IMR-90 (cell line): ENCODE measurements at regions not wholly inside any gene's neighbourhood (a gene's known extent, or its start where the extent isn't known, plus 50 kb on each side); places are given as distances from the start of the nearest gene placed in this dataset.

Experiments used
- ATAC-seq: fragments of 200-7000 bp; cut with Tn5 transposase; 2 replicates; pipeline ENCODE4 v1.9.1; 2020; ENCODE audit warnings: low read depth, mild to moderate bottlenecking, moderate library complexity
- BruUV-seq: library from RNA; stranded (reverse); fragments of 400-500 nt; replicated peaks from 2 replicates; lab custom pipeline; 2021; lab: Mats Ljungman, UMichigan
- CTCF ChIA-PET: fragments of 300-600 bp; formaldehyde crosslinking; extraction: SDS; loops from one replicate; lab custom pipeline; 2021; ENCODE audit warnings: antibody characterized with exemption; lab: Yijun Ruan, JAX
- POLR2A ChIA-PET: fragments of 300-600 bp; sonication (Branson Sonifier 250); formaldehyde crosslinking; loops from one replicate; lab custom pipeline; 2022; ENCODE audit warnings: antibody characterized with exemption; ENCODE audit not compliant: unreplicated experiment; lab: Charles Lee
- DNase-seq: peaks from one replicate; pipeline ENCODE4 v3.0.0; 2013
- H2AFZ ChIP-seq: replicated peaks from 2 replicates; pipeline ENCODE3; 2013; ENCODE audit warnings: low read length, mild to moderate bottlenecking; ENCODE audit not compliant: poor library complexity
- H2AK5ac ChIP-seq: 2 replicates; pipeline ENCODE4 v1.6.1; 2013; ENCODE audit warnings: low read depth, low read length, inconsistent platforms
- H2AK9ac ChIP-seq: replicated peaks from 2 replicates; pipeline ENCODE3; 2013; ENCODE audit warnings: mild to moderate bottlenecking, low read depth, low read length, moderate library complexity; ENCODE audit not compliant: poor library complexity
- H2BK120ac ChIP-seq: 2 replicates; pipeline ENCODE4 v1.6.1; 2013; ENCODE audit warnings: low read depth, low read length, inconsistent platforms
- H2BK15ac ChIP-seq: 3 replicates; pipeline ENCODE4 v1.6.1; 2013; ENCODE audit warnings: low read depth, low read length, inconsistent platforms
- H2BK20ac ChIP-seq: 2 replicates; pipeline ENCODE4 v1.6.1; 2013; ENCODE audit warnings: low read depth, mild to moderate bottlenecking, inconsistent platforms, low read length, moderate library complexity
- H2BK5ac ChIP-seq: 2 replicates; pipeline ENCODE4 v1.6.1; 2013; ENCODE audit warnings: mild to moderate bottlenecking, low read depth, low read length, inconsistent platforms; ENCODE audit not compliant: poor library complexity, severe bottlenecking
- H3K14ac ChIP-seq: replicated peaks from 2 replicates; pipeline ENCODE4 v1.6.1; 2013; ENCODE audit warnings: low read depth, low read length, inconsistent platforms
- H3K18ac ChIP-seq: 2 replicates; pipeline ENCODE4 v1.6.1; 2013; ENCODE audit warnings: low read depth, low read length, control low read depth
- H3K23ac ChIP-seq: 2 replicates; pipeline ENCODE4 v1.6.1; 2013; ENCODE audit warnings: low read depth, low read length, inconsistent platforms
- H3K27ac ChIP-seq: 2 replicates; pipeline ENCODE4 v1.5.1; 2013; ENCODE audit warnings: mild to moderate bottlenecking, control low read depth, low read length; ENCODE audit not compliant: insufficient read depth
- H3K27me3 ChIP-seq: 2 replicates; pipeline ENCODE4 v1.6.1; 2013; ENCODE audit warnings: low read length; ENCODE audit not compliant: control insufficient read depth, insufficient read depth
- H3K36me3 ChIP-seq: 2 replicates; pipeline ENCODE4 v1.6.1; 2013; ENCODE audit warnings: low read length, mixed read lengths; ENCODE audit not compliant: control insufficient read depth, insufficient read depth
- H3K4ac ChIP-seq: 2 replicates; pipeline ENCODE4 v1.6.1; 2013; ENCODE audit warnings: low read depth, low read length, inconsistent platforms
- H3K4me1 ChIP-seq: 2 replicates; pipeline ENCODE4 v1.6.1; 2013; ENCODE audit warnings: low read length, mixed read lengths; ENCODE audit not compliant: control insufficient read depth, insufficient read depth
- H3K4me2 ChIP-seq: 2 replicates; pipeline ENCODE4 v1.6.1; 2013; ENCODE audit warnings: low read depth, mild to moderate bottlenecking, control low read depth, low read length, moderate library complexity
- H3K4me3 ChIP-seq: 2 replicates; pipeline ENCODE4 v1.5.1; 2013; ENCODE audit warnings: low read depth, mild to moderate bottlenecking, control low read depth, low read length, moderate library complexity; ENCODE audit not compliant: insufficient read depth
- H3K56ac ChIP-seq: 2 replicates; pipeline ENCODE4 v1.6.1; 2013; ENCODE audit warnings: low read length, inconsistent platforms; ENCODE audit not compliant: insufficient read depth; ENCODE audit errors: extremely low read depth
- H3K79me1 ChIP-seq, 2 experiments: 2 replicates each; pipeline ENCODE4 v1.6.1; 2013; ENCODE audit warnings: low read length in 2 of 2, inconsistent platforms in 1 of 2, low read depth in 1 of 2
- H3K9ac ChIP-seq: 2 replicates; pipeline ENCODE4 v1.6.1; 2013; ENCODE audit warnings: low read depth, low read length, control low read depth
- H3K9me1 ChIP-seq: 2 replicates; pipeline ENCODE4 v1.6.1; 2013; ENCODE audit warnings: low read length, inconsistent platforms; ENCODE audit not compliant: insufficient read depth
- H3K9me3 ChIP-seq: 2 replicates; pipeline ENCODE4 v1.6.1; 2013; ENCODE audit warnings: low read length; ENCODE audit not compliant: control insufficient read depth, insufficient read depth
- H4K20me1 ChIP-seq: 2 replicates; pipeline ENCODE4 v1.6.1; 2013; ENCODE audit warnings: low read length, inconsistent platforms; ENCODE audit not compliant: insufficient read depth
- H4K5ac ChIP-seq: 2 replicates; pipeline ENCODE4 v1.6.1; 2013; ENCODE audit warnings: mild to moderate bottlenecking, low read depth, low read length, control low read depth
- H4K8ac ChIP-seq, 2 experiments: 2 replicates each; pipeline ENCODE4 v1.6.1; 2013; ENCODE audit warnings: low read depth in 2 of 2, low read length in 2 of 2, control low read depth in 1 of 2, inconsistent platforms in 1 of 2
- H4K91ac ChIP-seq: 2 replicates; pipeline ENCODE4 v1.6.1; 2013; ENCODE audit warnings: low read depth, low read length, inconsistent platforms; ENCODE audit not compliant: insufficient read depth
- MXI1 ChIP-seq: IDR thresholded peaks from 2 replicates; pipeline ENCODE4 v1.6.1; 2012; ENCODE audit warnings: low read depth, mild to moderate bottlenecking, low read length, moderate library complexity, borderline replicate concordance
- NFE2L2 ChIP-seq: fragments of 150-350 bp; IDR thresholded peaks from 2 replicates; pipeline ENCODE4 v1.6.1; 2016; ENCODE audit warnings: low read depth, mild to moderate bottlenecking, low read length
- POLR2A ChIP-seq: IDR thresholded peaks from 2 replicates; pipeline ENCODE4 v1.6.1; 2012; ENCODE audit warnings: mild to moderate bottlenecking, low read depth, low read length
- USF2 ChIP-seq: fragments of 150-350 bp; IDR thresholded peaks from 2 replicates; pipeline ENCODE4 v1.6.1; 2017; ENCODE audit warnings: mild to moderate bottlenecking, antibody characterized with exemption, low read length, low read depth
- WGBS, 2 experiments: methylation state at CpG; one replicate each; pipeline versions ENCODE4 v1.1.5 to v1.1.7; 2013; ENCODE audit warnings: missing lambda C conversion rate in 2 of 2; ENCODE audit not compliant: insufficient read length in 1 of 2; ENCODE audit errors: extremely low coverage in 2 of 2; 5-methylcytosine and 5-hydroxymethylcytosine counted together
- dilution Hi-C: fragments of 300-500 bp; cut with HindIII; formaldehyde crosslinking; loops from one replicate; pipeline ENCODE4 v1.14.3; 2018; ENCODE audit warnings: low sequenced_read_pairs; ENCODE audit not compliant: unreplicated experiment
- in situ Hi-C: fragments of 300-500 bp; cut with MboI; formaldehyde crosslinking; loops from 3 replicates; pipeline ENCODE4 v1.14.3; 2019; ENCODE audit warnings: low sequenced_read_pairs, inconsistent platforms, mixed read lengths
- intact Hi-C: fragments of 100-400 bp; cut with micrococcal nuclease; formaldehyde crosslinking; loops from 2 replicates; pipeline ENCODE4 v1.10.0; 2022

GRCh38 chr14:51529736-51530135, 122.0 kb upstream of the FRMD6 start:
- no TSS peak for BruUV-seq
- Histone ChIP-seq H3K4me2 (no peak overlapping the region), H3K9ac (no peak overlapping the region), H3K4me1 (peaks cover 24% of the 10 kb centered on the region), H3K36me3 (no peaks in the 10 kb centered on the region), H2BK120ac (peak overlapping the region; percentile 70), H3K9me1 (peaks cover 22% of the 10 kb centered on the region), H3K27ac (no peak overlapping the region), H3K56ac (no peak overlapping the region), H3K4me3 (no peak overlapping the region), H3K4ac (peak overlapping the region; percentile 43; the same call in 1 of the 2 replicates), H3K18ac (peak overlapping the region; percentile 6; the same call in 1 of the 2 replicates), H2BK20ac (peak overlapping the region; percentile 83; the same call in 1 of the 2 replicates), H2BK5ac (peak overlapping the region; percentile 18), H2AK9ac (no peak overlapping the region), H3K23ac (no peak overlapping the region), H3K14ac (0 out of 2 replicates have a peak overlapping the region, but pooled peaks have one; percentile 23), H2BK15ac (peak overlapping the region; percentile 49; the same call in 1 of the 3 replicates), H3K9me3 (no peaks in the 10 kb centered on the region), H4K91ac (no peak overlapping the region; the same call in 1 of the 2 replicates), H2AK5ac (no peak overlapping the region), H3K79me1 (no peaks in the 10 kb centered on the region; a peak in 1 of 4 replicates), H2AFZ (no peak overlapping the region), H4K8ac (peak overlapping the region in 1 of 2 experiments; percentile 55; a peak in 2 of 4 replicates), H4K5ac (peak overlapping the region; percentile 61; the same call in 1 of the 2 replicates), H4K20me1 (no peaks in the 10 kb centered on the region), H3K27me3 (no peaks in the 10 kb centered on the region)
- intact Hi-C loops (loop anchor here (5.0 kb wide), 1 partner anchor 132 kb away; no protein-coding TSS in a partner anchor), in situ Hi-C loops (no loop called here), dilution Hi-C loops (no loop called here)
- DNase-seq (no peak), ATAC-seq (no peak)
- TF ChIP-seq NFE2L2 (no peak), MXI1 (no peak), USF2 (no peak), POLR2A (no peak)
- WGBS, 2 experiments, result 29% methylated on average over 1 of the region's 1 CpG; no CpG with 5 or more reads in 1 of the 2 experiments
- ChIA-PET CTCF (interaction anchor here (1.0 kb wide), 1 partner anchor 137 kb away, joined by 3 read pairs; no protein-coding TSS in a partner anchor), POLR2A (no interaction called here)
